NCI-H2227 (cell line): ENCODE measurements at regions not wholly inside any gene's neighbourhood (a gene's known extent, or its start where the extent isn't known, plus 50 kb on each side); places are given as distances from the start of the nearest gene placed in this dataset.
"Not testable (repeated sequence)": the region's sequence is repeated elsewhere in the genome, so short reads cannot be mapped to it uniquely, and the experiment has no call there.

ENCODE experiments used
- DNase-seq: peaks from one replicate; lab custom pipeline; 2025; ENCODE audit not compliant: unreplicated experiment; lab: John Stamatoyannopoulos, UW

- DNase-seq: not testable (repeated sequence)
Measured at GRCh38 chr1:245102149-245102548, 52.6 kb upstream of the KIF26B start.

GRCh38 chr1:245099401-245099800 lies 55.4 kb upstream of the KIF26B start:
- DNase-seq: no peak

- no peak for DNase-seq
Measured at GRCh38 chr1:245098924-245099323, 55.9 kb upstream of the KIF26B start.

- DNase-seq: no peak
Measured at GRCh38 chr1:245096311-245097066, 58.3 kb upstream of the KIF26B start.

GRCh38 chr1:245095903-245096302 lies 58.9 kb upstream of the KIF26B start:
- no peak for DNase-seq

- DNase-seq: no peak
Measured at GRCh38 chr1:245094954-245095353, 59.8 kb upstream of the KIF26B start.

- DNase-seq: no peak
Measured at GRCh38 chr1:245094092-245094491, 60.7 kb upstream of the KIF26B start.

- no peak for DNase-seq
Measured at GRCh38 chr1:245092638-245092976, 62.2 kb upstream of the KIF26B start.

GRCh38 chr1:245091818-245092637 lies 62.8 kb upstream of the KIF26B start:
- DNase-seq: no peak

GRCh38 chr1:245091171-245091621 lies 63.6 kb upstream of the KIF26B start:
- no peak for DNase-seq

GRCh38 chr1:245090491-245091090 lies 64.2 kb upstream of the KIF26B start:
- no peak for DNase-seq

GRCh38 chr1:245087723-245088122 lies 67.1 kb upstream of the KIF26B start:
- no peak for DNase-seq

- DNase-seq: no peak
Measured at GRCh38 chr1:245086389-245086969, 68.3 kb upstream of the KIF26B start.

GRCh38 chr1:245085508-245086095 lies 69.2 kb upstream of the KIF26B start:
- no peak for DNase-seq

- no peak for DNase-seq
Measured at GRCh38 chr1:245084551-245084950, 70.2 kb upstream of the KIF26B start.

GRCh38 chr1:245079021-245079609 lies 75.7 kb upstream of the KIF26B start:
- DNase-seq: peak; percentile 22

- DNase-seq: no peak
Measured at GRCh38 chr1:245074898-245075297, 79.9 kb upstream of the KIF26B start.

- DNase-seq: no peak
Measured at GRCh38 chr1:245074232-245074747, 80.5 kb upstream of the KIF26B start.

- DNase-seq: no peak
Measured at GRCh38 chr1:245070836-245071615, 83.8 kb upstream of the KIF26B start.

- DNase-seq: no peak
Measured at GRCh38 chr1:245067257-245067656, 87.5 kb upstream of the KIF26B start.
